MV-4-11 (cell line): ENCODE measurements at regions not wholly inside any gene's neighbourhood (a gene's known extent, or its start where the extent isn't known, plus 50 kb on each side); places are given as distances from the start of the nearest gene placed in this dataset.

Source experiments
- DNase-seq: peaks from one replicate; lab custom pipeline; 2025; lab: John Stamatoyannopoulos, UW

DNA sequence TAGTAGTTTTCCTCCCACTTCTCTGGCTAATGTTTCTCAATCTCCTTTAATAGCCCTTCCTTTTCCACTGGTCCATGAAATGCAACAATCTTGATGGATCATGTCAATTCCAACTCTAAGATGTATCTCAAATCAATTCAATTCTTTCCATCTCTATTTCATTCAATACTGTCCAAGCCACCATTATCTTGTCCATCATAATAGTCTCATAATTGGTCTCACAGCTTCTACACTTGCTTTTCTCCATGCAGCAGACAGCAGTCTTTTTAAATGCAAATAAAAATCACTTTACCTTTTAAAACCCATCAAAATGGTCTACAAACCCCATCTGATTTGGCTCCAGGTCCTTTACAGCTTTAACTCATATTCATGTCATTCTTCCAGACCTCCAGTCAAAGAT is 226.6 kb downstream of the EPHA4 start:
- DNase-seq, result no peak

DNA sequence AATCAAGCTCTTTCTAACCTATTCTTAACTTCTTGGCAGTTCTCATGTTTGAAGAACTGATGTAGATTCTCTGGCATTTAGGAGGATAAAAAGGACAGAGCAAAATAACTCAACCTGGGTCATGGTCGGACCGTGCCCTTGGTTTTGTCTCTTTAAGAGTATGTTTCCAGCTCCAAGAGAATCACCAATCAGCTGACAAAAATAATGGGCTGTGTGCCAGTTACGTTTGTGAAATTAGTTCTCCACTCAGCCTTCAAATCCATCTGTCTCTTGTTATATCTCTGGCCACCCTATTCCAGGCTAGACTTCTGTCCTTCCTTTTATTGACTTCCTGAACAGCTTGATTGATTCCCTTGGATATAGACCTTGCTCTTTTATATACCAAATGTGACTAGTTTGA is 225.7 kb downstream of the EPHA4 start:
- DNase-seq, result no peak

DNA sequence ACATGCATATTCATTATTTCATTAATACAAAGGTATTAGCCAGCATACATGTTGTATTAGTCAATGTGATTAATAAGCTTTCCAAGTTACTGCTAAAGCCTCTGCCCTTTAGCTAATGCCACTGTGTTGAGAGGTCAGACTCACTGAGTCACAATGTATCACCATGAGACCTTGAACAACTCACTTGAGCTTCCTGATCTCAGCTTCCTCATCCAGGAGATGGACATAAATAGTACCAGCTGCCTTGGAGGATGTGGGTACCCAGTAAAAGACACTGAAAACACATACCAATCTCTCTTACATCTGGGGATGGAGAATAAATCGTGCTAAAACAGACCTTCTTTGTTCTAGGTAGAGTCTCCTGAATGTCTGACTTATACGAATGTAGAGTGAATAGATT is 224.6 kb downstream of the EPHA4 start:
- no peak for DNase-seq

DNA sequence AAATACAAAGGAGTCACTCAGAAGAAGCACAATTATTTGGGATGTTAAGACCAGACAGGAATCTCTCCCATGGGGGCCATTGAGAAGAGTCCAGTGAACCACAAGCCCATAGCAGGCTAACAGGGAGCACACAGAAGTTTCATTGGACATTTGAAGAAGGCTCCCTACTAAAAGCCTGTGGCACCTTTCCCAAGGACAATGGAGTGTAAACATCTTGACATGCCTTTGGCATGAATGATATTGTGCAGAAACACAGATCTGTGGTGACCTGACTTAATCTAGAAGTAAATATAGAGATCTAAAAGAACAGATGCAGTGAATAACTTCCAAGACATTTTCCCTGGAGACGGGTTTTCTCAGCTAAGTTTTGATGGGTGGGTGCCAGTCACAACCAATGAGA is 221.5 kb downstream of the EPHA4 start:
- DNase-seq, result no peak

DNA sequence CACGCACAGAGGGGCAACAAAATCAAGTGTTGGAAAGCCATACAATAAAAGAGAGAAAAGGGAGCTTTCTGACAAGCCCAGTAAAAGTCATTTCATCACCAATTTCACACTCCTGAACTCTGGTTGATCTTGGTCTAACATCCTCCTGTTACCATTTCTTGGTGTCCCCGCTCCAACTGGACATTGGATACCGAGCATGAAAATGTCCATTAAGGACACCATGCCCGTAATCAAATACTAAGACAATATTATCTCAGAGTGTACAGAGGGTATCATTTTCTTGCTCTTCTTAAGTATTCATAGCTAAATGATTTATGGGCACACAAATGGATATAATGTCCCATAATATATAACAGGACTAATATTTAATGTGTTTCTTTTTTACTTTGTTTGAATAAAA is 218.9 kb downstream of the EPHA4 start:
- no peak for DNase-seq

DNA sequence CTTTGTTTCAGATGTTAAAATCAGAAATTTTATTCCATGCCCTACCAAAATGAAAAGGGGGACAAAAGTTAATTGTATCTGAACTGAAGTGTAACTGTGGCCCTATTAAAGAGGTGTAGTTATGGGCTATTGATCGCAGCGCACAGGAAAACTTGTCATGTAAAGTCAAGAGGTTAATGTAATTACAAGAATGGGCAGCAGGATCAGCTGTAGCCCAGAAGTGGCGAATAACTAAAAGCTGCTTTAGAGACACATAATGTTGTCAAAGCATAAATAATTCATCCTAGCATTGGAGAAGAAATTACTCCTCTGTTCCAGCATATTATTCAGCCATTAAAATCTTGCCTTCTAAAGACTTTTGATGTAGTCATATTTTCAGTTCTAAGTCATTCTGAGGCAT is 211.8 kb downstream of the EPHA4 start:
- no peak for DNase-seq

DNA sequence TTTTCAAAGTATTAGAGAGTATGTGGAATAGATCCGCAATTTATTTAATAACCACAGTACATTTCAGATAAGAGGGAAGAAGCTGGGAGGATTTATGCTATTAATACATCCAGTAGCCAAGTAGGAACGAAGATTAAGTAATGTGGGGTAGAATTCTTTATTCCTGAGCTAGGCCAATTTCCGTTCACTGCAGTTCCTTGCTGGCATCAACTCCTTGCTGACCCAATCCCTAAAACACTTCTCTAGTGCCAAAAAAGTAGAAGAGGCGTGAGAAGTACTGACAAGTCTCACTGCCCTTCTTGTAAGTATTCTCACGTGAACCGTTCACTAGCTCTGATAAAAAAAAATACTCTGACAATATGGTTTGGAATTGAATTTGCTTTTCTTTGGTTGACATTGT is 211.4 kb downstream of the EPHA4 start:
- no peak for DNase-seq

DNA sequence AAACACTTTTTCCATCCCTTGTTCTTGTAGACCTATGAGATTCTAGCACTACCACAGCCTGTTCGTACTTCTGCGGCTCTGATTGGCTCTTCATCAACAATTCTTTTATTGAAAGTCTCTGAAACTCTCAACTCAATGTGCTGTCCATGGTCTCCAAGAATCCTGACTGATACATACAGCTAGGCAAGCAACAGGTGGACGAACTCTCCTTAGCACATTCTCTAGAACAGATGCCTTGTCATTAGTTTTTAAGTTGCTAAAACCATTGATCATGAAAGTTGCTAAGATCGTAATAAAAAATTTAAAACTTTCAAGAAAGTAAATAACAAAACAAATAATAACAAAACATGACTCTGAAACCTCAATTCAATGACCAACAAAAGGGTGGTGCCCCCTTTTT is 210.5 kb downstream of the EPHA4 start:
- DNase-seq, result no peak

DNA sequence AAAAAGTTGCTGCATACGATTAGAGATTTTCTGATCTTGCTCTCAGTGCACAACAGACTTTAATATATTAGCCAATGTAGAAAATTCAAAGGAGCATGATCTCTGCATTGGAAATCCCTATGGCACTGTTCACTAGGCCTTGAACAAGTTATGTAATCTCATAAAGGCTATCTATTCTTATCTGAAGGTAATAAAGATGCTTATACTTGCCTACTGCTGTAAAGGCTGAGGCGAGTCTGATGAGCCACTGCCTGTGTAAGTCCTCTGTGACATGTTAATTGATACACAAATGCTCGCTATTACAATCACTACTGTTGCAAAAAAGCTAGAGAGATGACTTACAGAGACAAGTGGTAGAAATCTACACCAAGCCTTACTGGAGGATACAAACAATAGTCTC is 207.4 kb downstream of the EPHA4 start:
- no peak for DNase-seq
